ENCODE measurements at regions not wholly inside any gene's neighbourhood (a gene's known extent, or its start where the extent isn't known, plus 50 kb on each side); places are given as distances from the start of the nearest gene placed in this dataset.
"Not testable (repeated sequence)": the region's sequence is repeated elsewhere in the genome, so short reads cannot be mapped to it uniquely, and the experiment has no call there.

DNA sequence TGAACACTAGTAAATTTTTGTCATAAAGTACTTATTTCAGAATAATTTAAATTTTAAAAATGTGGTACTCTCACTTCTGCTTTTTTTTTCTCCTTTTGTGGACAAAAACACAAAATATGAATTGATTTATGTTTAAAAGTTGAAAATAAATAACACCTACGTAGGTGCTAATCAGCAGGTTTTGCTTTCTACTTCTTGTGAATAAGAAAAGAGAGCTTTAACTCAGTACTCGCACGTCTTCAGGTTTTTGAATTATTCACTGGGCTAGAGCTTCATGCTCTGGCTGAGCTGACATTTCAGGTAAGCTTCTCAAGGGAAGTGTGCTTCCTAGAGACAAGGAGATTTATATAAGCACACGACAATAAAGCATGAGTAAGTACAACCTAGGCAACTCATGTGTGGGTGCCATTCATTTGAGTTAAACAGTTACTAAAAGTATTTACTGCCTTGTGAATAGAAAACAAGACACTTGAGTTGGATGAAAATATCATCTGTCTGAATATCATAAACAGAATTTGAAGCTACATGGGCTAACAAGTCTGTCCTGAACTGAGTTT is 190.0 kb upstream of the POT1 start:
- DNase-seq = no peak

DNA sequence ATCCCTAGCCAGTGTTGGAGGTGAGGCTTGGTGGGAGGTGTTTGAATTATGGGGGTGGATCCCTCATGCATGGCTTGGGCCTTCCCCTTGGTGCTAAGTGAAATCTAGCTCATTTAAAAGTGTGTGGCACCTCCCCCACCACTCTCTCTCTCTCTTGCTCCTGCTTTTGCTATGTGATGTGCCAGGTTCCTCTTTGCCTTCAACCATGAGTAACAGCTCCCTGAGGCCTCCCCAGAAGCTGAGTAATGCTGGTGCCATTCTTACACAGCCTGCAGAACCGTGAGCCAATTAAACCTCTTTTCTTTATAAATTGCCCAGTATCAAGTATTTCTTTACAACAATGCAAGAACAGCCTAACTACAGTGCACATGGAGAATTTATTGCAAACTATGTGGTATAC is 188.8 kb upstream of the POT1 start:
- DNase-seq = no peak

DNA sequence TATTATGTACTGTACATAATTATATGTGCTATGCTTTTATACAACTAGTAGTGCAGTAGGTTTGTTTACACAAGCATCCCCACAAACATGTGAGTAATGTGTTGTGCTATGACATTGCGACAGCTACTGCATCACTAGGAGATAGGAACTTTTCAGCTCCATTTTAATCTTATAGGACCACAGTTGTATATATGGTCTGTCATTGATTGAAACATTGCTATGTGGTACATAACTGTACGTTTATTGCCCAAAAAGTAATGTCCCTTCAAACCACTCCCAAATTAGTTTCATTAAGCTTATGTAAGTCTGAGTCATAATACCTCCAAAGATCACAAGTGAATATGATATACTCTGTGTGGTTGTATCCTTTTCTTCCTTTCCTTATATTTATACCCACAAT is 183.2 kb upstream of the POT1 start:
- DNase-seq = no peak

DNA sequence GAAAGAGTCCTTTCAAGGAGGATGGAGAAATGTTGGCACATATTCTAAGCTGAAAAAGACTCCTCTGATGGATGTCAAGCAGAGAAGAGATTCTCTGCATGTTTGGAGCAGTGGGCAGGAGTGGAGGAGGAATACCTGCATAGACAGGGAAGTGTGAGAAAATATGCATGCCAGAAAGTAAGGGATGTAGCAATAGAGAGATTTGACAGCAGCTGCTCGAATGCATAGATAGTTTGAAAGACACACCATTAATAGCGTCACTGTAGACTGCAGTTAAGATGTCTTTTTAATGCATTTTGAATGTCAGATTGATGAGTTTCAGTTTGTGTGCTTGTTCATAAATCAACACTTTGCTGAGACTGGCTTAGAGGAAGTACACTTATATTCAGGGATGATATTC is 169.9 kb upstream of the POT1 start:
- DNase-seq = no peak

DNA sequence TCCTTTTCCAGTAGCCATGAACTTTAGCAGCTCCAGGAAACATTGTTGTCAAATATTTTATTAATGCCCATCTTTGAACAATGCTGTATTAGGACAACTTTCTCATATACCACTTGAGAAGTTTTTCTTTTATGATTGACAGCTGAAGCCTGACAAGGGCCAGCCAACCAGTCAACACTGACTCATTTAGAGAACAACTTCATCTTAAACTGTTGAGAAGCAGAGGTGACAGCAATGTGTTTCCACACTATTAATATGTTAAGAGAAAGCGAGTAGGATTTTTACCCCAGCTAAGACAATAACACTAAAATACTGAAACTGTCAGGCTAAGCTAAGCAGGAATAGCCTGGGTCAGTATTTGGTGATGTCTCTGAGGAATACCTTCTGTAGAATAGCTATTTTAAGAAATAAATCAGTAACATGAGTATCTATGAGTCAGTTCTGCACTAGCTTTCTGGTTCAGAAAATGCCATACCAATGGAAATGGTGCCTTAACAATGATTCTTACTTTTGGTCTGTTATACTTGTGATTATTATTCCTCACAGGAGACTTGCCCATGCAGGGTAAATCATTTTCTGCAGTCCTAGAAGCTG is 168.8 kb upstream of the POT1 start:
- DNase-seq = no peak

DNA sequence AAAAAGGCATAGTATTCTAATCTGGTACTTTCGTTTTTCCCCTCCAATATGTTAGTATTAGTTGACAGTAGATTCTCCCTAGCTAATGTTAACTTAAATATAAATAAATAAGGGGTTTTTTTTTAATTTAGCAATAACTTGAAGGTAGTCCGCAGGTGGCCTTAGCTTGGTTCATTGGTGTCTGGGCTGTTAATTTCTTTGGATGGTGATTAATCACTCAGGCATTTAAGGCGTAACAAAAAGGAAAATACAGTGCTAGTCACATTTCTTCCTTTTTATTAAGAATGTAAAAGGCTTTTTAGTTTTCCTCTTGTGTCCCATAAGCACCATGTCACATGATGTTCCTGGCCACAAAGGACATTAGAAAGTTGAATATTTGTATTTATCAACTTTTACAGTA is 161.0 kb upstream of the POT1 start:
- DNase-seq = no peak

DNA sequence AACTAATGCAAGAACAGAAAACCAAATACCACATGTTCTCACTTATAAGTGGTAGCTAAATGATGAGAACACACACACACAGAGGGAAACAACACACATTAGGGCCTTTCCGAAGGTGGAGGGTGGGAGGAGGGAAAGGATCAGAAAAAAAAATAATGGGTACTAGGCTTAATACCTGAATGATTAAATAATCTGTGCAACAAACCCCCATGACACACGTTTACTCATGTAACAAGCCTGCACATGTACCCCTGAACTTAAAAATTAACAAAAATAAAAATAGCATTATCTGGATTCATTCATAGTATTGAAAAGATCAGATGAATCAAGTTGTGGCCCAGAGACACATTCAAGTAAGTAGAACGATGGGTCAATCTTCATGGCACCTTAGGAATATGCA is 159.5 kb upstream of the POT1 start:
- DNase-seq = no peak

DNA sequence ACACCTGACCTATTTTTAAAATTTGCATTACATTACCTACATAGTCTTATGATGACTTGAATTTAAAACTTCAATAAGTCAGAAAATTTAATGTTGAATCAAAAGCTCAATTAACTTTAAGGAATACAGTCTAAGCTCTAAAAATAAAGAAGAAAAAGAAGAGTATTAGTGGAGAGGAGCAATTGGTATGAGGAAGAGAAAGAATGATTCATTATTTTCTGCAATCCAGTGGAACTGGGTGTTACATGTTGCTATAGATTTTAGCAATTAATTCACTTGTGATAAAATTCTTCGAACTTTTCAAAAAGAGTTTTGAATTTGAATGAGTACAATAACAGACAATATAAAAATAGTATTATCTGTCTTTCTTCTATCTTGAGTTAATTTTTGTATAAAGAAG is 158.9 kb upstream of the POT1 start:
- DNase-seq = no peak

DNA sequence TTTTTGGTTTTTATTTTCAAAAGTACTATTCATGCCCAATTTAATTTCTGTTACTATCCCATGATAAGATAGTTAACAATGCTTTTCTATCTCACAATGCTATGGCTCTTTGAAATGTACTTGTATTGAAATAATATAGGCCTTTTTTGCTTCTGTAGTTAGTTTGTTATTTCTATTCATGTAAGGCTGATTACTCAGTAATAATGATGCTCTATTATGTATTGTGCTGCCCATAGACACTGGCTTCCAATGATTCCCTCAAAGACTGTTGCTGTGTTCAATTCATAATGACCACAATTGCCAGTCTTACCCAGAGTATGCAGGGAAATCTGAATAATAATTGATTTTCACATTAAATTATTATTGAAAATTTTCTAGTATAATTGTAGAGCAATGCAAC is 155.5 kb upstream of the POT1 start:
- DNase-seq = no peak

DNA sequence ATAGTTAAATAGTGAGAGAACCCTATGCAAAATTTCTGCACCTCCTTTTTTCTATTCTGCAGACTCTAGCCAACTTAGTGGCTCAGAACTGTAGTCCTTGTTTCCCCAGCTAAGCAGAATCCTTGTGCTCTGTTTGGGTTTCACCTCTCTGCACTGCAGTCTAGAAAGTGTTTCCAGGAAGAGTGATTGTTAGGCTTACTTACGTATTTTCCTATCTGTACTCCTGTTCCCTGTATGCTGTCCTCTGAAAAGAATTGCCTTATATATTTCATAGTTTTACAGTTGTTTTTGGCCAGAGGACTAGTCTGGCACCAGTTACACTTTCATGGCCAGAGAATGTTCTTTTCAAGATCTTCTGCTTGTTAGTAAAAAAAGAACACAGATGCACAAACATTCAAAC is 154.6 kb upstream of the POT1 start:
- DNase-seq = no peak

DNA sequence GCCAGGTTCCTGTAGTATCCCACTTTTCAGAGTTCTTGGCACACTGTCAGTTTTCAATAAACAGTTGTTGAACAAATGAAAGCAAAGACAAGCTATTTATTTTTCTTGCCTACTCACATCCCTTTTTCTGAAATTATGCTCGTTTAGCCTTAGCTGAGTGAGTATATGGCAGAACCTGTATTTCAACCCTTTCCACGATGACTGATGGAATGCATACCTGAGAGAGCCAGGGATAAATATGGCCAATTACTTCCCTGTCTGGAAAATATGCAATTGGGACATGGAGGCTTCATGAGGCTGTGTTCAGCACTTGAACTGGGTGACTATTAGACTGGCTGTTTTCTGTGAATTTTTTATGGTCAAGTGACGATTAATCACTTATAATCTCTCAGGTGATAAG is 144.5 kb upstream of the POT1 start:
- DNase-seq = no peak

DNA sequence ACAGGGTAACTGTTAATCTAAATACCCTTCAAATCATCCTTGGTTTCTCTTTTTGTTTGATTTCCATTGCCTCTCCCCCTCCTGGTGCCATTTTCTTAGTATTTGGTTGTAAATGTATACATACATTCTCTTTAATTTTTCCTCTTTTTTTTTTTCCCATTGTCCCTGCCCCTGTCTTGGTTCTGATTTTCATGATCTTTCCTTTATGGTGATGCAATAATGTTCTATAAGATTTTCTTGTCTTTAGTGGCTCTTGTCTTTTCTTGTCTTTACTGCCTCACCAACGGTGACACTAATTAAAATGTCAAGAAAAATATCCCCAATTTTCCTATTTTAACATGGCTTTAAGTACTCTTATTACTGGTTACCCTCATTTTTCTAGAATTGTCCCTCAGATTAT is 135.9 kb upstream of the POT1 start:
- no peak for DNase-seq

DNA sequence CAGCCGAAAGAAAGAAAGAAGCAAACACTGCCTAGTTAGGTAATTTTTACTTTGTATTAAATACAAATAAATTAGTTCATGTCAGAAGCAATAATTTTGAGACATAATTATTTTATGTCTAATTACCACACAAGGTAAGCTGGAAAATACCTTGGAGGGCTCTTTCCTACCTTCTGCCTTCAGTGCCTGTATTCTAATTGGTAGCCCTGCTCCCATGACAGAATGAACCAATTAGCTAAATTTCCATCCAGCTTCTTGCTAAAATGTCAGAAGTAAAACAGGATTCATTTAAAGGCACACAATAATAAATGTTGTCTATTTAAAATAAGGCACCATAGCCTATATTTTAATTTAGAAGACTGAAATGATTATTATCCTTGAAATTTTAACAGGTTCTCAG is 135.4 kb upstream of the POT1 start:
- no peak for DNase-seq

DNA sequence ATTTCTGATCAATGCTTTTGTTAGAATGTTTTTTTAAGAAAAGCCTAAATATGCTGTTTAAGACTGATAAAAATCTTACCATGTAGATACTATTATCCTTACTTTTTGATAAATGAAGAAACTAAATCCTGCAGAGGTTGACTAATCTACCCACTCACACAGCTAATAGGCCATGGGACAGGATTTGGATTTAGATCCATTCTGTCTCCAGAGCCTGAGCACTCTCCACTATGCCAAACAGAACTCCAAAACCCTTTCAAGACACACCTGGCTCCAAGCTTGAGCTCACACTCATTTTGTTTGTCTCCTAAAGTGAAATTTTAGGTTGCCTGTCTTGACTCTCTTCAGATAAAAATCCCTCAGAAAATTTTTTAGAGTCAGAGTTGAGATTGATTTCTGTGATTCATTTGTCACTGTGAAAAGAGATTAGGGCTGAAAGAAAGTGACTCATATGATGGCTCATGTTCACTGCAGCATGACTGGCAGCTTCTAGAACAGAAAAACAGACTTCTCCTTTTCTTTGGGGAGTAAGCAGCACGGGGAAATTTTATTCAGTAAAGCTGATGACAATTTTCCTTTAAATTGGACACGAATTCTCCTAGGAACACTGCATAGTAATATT is 132.3 kb upstream of the POT1 start:
- DNase-seq = no peak

DNA sequence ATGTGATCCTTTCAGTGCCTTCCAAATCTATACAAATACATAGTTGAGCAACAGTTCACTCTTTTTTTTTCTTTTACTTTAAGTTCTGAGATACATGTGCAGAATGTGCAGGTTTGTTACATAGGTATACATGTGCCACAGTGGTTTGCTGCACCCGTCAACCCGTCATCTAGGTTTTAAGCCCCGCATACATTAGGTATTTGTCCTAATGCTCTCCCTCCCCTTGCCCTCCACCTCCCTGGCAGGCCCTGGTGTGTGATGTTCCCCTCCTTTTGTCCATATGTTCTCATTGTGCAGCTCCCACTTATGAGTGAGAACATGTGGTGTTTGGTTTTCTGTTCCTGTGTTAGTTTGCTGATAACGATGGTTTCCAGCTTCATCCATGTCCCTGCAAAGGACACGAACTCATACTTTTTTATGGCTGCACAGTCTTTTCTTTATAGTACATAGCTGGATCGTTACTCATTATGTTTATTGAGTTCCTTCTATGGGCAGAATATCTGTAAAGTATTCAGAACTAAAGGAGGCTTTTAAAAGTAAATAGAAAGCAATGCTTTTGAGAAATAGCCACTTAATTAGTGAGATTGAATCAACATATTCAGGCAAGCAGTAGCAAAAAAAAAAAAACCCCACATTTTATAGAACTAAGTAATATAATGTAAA is 131.6 kb upstream of the POT1 start:
- DNase-seq = not testable (repeated sequence)

DNA sequence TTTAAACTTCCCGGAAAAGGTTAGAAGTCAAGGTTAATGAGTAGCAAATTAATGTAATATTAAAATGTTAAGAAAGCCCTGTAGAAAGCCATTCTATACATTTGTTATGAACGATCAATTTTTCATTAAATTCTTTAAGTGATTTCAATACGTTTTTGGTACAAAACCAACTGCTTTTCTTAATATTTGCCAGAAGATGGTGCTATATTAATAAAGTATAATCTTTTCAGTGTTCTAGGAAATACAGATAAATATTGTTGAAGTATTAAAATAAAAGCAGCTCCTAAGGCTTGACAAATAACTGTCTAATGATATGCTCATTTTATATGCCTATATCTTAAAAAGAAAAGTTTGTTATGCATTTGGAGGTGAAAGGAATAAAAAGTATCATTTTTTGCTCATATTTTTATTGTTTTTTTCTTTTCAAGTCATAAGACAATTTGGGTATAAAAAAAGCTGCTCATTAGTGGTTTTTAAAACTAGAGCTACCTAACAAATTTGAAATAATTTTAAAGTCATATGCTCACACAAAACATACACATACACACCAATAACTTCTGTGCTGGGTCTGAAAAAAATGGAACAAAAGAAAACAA is 130.3 kb upstream of the POT1 start:
- peak; percentile 8 for DNase-seq

DNA sequence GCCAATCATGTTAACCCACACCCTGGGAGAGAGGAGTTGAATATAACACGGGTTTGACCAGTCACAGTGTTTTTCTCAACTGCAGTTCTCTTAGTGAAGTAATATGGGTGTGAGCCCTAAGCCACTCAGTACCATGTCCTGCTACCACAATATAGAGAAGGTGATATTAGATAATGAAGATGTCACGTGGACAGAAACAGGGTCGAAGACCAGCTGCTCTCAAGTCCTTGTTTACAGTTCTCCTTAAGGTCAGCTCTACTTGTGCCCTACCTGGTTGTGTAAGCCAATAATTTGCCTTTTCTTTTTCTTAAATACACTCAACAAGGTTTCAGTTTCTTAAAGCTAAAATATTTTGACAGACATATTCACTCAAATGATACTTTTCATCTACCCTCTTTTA is 128.3 kb upstream of the POT1 start:
- no peak for DNase-seq

DNA sequence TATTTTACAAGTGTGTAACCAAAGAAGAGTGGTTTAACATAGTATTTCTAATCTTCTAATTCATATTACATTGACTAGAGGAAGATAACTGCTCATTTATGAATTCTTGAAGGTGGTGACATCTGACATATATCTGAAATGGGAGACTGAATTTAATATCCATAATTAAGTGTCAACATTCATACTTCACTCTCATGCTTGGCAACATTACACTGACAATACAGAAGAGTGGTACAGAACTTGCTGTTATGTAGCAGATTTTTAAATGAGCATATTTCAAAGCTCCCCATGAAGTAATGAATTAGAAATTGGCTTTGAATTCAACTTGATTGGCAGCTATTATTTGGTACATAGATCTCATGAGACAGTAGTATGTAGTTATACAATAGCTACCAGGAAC is 125.8 kb upstream of the POT1 start:
- no peak for DNase-seq

DNA sequence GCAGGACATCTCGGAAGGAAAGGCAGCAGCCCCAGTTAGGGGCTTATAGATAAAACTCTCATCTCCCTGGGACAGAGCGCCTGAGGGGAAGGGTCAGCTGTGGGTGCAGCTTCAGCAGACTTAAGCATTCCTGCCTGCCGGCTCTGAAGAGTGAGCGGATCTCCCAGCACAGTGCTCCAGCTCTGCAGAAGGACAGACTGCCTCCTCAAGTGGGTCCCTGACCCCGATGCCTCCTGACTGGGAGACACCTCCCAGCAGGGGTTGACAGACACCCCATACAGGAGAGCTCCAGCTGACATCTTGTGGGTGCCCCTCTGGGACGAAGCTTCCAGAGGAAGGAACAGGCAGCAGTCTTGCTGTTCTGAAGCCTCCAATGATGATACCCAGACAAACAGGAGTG is 117.1 kb upstream of the POT1 start:
- DNase-seq = no peak

DNA sequence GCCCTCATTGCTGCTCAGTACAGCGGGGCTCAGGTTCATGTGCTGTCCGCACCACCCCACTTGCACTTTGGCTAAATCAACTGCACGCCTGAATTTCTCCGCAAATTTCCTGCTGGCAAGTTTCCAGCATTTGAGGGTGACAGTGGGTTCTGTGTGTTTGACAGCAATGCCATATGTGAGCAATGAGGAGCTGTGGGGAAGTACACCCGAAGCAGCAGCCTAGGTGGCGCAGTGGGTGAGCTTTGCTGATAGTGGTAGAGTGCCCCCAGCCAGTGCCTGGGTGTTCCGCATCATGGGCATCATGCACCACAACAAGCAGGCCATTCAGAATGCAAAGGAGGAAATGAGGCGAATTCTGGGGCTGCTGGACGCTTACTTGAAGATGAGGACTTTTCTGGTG is 103.9 kb upstream of the POT1 start:
- no peak for DNase-seq

DNA sequence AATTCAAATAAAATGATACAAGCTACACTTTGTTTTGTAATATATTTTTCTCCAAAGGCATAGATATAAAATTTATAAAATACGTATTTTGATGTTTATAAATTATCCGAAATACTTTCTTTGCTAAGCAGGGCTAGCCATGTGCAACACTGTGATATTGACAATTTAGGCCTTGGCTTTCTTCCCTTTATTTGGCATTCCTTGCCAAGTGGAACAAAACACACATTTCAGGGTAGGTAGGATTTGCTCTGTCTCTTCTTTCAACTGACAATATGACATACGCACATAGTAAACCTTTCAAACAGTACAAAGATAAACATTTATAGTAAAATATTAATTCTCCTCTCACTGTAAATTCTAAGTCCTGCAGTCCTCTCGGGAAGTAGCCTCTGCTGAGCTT is 103.3 kb upstream of the POT1 start:
- DNase-seq = no peak

DNA sequence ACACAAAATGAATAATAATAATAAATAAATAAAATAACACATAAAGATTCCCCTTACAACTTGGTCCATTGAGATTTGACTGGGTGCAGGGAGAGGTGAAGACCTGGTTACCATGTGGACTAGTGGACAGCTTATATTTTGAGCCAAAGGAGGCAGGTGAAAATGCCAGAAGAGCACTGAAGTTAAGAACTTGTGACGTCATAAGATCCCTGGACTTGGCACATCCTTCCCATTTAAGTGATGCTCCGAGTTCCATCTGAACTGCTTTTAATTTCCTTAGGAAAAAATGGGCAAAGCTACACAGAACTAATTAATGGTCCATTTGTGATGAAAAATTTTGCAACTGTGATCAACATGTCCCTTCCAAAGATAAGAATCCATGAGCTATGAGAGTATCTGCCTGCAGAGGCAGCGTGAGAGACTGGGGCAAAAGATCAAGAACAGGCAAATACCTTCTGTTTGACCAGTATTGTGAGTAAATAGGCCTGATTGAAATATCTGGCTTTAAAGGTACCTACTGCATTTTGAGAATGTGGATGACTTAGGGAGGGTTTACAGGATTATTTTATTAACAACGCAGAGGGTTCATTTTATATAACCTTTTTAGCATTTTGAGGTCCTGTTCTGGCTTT is 101.2 kb upstream of the POT1 start:
- no peak for DNase-seq

DNA sequence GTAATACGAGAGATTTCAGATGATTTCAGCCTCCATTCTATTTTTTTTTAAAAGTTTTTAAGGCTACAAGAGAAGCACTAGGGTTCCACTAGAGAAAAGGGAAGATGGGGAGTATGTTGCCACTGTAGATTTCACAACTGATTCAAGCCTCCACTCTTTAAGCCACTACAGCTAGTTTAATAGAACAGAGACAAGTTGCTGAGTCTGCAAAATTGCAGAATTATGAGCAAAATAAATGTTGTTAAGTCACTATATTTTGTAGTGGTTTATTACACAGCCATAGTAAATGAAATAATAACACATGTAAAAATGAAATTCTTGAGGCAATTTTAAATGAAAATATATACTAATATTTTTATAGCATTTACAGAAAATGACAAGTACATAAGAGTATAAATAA is 96.0 kb upstream of the POT1 start:
- no peak for DNase-seq
